ENCODE measurements at regions not wholly inside any gene's neighbourhood (a gene's known extent, or its start where the extent isn't known, plus 50 kb on each side); places are given as distances from the start of the nearest gene placed in this dataset.
"Not testable (repeated sequence)": the region's sequence is repeated elsewhere in the genome, so short reads cannot be mapped to it uniquely, and the experiment has no call there.

GRCh38 chr1:65552484-65552883, 132.0 kb downstream of the LEPR start:
- not testable (repeated sequence) for H3K27me3 ChIP-seq (ENCODE audit: control insufficient read depth in 1 of 2, insufficient read depth in 2 of 2, low read length in 2 of 2); H3K9me3 ChIP-seq (ENCODE audit: control insufficient read depth in 2 of 2, low read length in 2 of 2); H3K4me3 ChIP-seq (ENCODE audit: low read length in 2 of 2); H3K36me3 ChIP-seq (ENCODE audit: control insufficient read depth in 2 of 2, insufficient read depth in 2 of 2, low read length in 2 of 2); H3K27ac ChIP-seq (ENCODE audit: low read length); H3K9ac ChIP-seq (ENCODE audit: low read length in 2 of 2); H3K4me1 ChIP-seq (ENCODE audit: control insufficient read depth, insufficient read depth, low read length)

GRCh38 chr1:65554086-65554764, 133.8 kb downstream of the LEPR start:
- not testable (repeated sequence) for H3K27me3 ChIP-seq (ENCODE audit: control insufficient read depth in 1 of 2, insufficient read depth in 2 of 2, low read length in 2 of 2); H3K4me1 ChIP-seq (ENCODE audit: control insufficient read depth, insufficient read depth, low read length); H3K27ac ChIP-seq (ENCODE audit: low read length); H3K9ac ChIP-seq (ENCODE audit: low read length in 2 of 2); H3K4me3 ChIP-seq (ENCODE audit: low read length in 2 of 2); H3K36me3 ChIP-seq (ENCODE audit: control insufficient read depth in 2 of 2, insufficient read depth in 2 of 2, low read length in 2 of 2); H3K9me3 ChIP-seq (ENCODE audit: control insufficient read depth in 2 of 2, low read length in 2 of 2)

- Histone ChIP-seq H3K9ac (ENCODE audit: low read length in 2 of 2) (no peak overlapping the region), H3K4me3 (ENCODE audit: low read length in 2 of 2) (no peak overlapping the region), H3K27ac (ENCODE audit: low read length) (no peak overlapping the region), H3K4me1 (ENCODE audit: control insufficient read depth, insufficient read depth, low read length) (no peaks in the 10 kb centered on the region), H3K9me3 (ENCODE audit: control insufficient read depth in 2 of 2, low read length in 2 of 2) (peaks cover 0 to 5% of the 10 kb centered on the region in 2 donors), H3K27me3 (ENCODE audit: control insufficient read depth in 1 of 2, insufficient read depth in 2 of 2, low read length in 2 of 2) (no peaks in the 10 kb centered on the region), H3K36me3 (ENCODE audit: control insufficient read depth in 2 of 2, insufficient read depth in 2 of 2, low read length in 2 of 2) (no peaks in the 10 kb centered on the region)
Measured at GRCh38 chr1:65554829-65555228, 134.4 kb downstream of the LEPR start.

GRCh38 chr1:65558215-65558614, 137.7 kb downstream of the LEPR start:
- Histone ChIP-seq H3K27me3 (ENCODE audit: control insufficient read depth in 1 of 2, insufficient read depth in 2 of 2, low read length in 2 of 2) (no peaks in the 10 kb centered on the region), H3K4me1 (ENCODE audit: control insufficient read depth, insufficient read depth, low read length) (no peaks in the 10 kb centered on the region), H3K4me3 (ENCODE audit: low read length in 2 of 2) (no peak overlapping the region), H3K36me3 (ENCODE audit: control insufficient read depth in 2 of 2, insufficient read depth in 2 of 2, low read length in 2 of 2) (no peaks in the 10 kb centered on the region), H3K27ac (ENCODE audit: low read length) (no peak overlapping the region), H3K9me3 (ENCODE audit: control insufficient read depth in 2 of 2, low read length in 2 of 2) (peaks cover 0 to 5% of the 10 kb centered on the region in 2 donors), H3K9ac (ENCODE audit: low read length in 2 of 2) (no peak overlapping the region)

- H3K27ac ChIP-seq (ENCODE audit: low read length) = no peak overlapping the region
- H3K27me3 ChIP-seq (ENCODE audit: control insufficient read depth in 1 of 2, insufficient read depth in 2 of 2, low read length in 2 of 2) = no peaks in the 10 kb centered on the region
- no peak overlapping the region for H3K9ac ChIP-seq (ENCODE audit: low read length in 2 of 2)
- H3K36me3 ChIP-seq (ENCODE audit: control insufficient read depth in 2 of 2, insufficient read depth in 2 of 2, low read length in 2 of 2) = no peaks in the 10 kb centered on the region
- no peaks in the 10 kb centered on the region for H3K9me3 ChIP-seq (ENCODE audit: control insufficient read depth in 2 of 2, low read length in 2 of 2)
- H3K4me3 ChIP-seq (ENCODE audit: low read length in 2 of 2) = no peak overlapping the region
- H3K4me1 ChIP-seq (ENCODE audit: control insufficient read depth, insufficient read depth, low read length) = no peaks in the 10 kb centered on the region
Measured at GRCh38 chr1:65564493-65564892, 144.0 kb downstream of the LEPR start.

- Histone ChIP-seq H3K9ac (ENCODE audit: low read length in 2 of 2) (no peak overlapping the region), H3K4me1 (ENCODE audit: control insufficient read depth, insufficient read depth, low read length) (no peaks in the 10 kb centered on the region), H3K9me3 (ENCODE audit: control insufficient read depth in 2 of 2, low read length in 2 of 2) (no peaks in the 10 kb centered on the region), H3K36me3 (ENCODE audit: control insufficient read depth in 2 of 2, insufficient read depth in 2 of 2, low read length in 2 of 2) (no peaks in the 10 kb centered on the region), H3K4me3 (ENCODE audit: low read length in 2 of 2) (no peak overlapping the region), H3K27me3 (ENCODE audit: control insufficient read depth in 1 of 2, insufficient read depth in 2 of 2, low read length in 2 of 2) (no peaks in the 10 kb centered on the region), H3K27ac (ENCODE audit: low read length) (no peak overlapping the region)
Measured at GRCh38 chr1:65568285-65568684, 147.8 kb downstream of the LEPR start.

GRCh38 chr1:65572701-65573421, 152.4 kb downstream of the LEPR start:
- Histone ChIP-seq H3K4me3 (ENCODE audit: low read length in 2 of 2) (no peak overlapping the region), H3K27me3 (ENCODE audit: control insufficient read depth in 1 of 2, insufficient read depth in 2 of 2, low read length in 2 of 2) (no peaks in the 10 kb centered on the region), H3K9ac (ENCODE audit: low read length in 2 of 2) (no peak overlapping the region), H3K4me1 (ENCODE audit: control insufficient read depth, insufficient read depth, low read length) (no peaks in the 10 kb centered on the region), H3K9me3 (ENCODE audit: control insufficient read depth in 2 of 2, low read length in 2 of 2) (no peaks in the 10 kb centered on the region), H3K36me3 (ENCODE audit: control insufficient read depth in 2 of 2, insufficient read depth in 2 of 2, low read length in 2 of 2) (no peaks in the 10 kb centered on the region), H3K27ac (ENCODE audit: low read length) (no peak overlapping the region)

GRCh38 chr1:65577278-65577677, 156.8 kb downstream of the LEPR start:
- Histone ChIP-seq H3K4me3 (ENCODE audit: low read length in 2 of 2) (no peak overlapping the region), H3K27ac (ENCODE audit: low read length) (no peak overlapping the region)

GRCh38 chr1:65577982-65578381, 157.5 kb downstream of the LEPR start:
- not testable (repeated sequence) for H3K4me1 ChIP-seq (ENCODE audit: control insufficient read depth, insufficient read depth, low read length); H3K4me3 ChIP-seq (ENCODE audit: low read length in 2 of 2); H3K9ac ChIP-seq (ENCODE audit: low read length in 2 of 2); H3K36me3 ChIP-seq (ENCODE audit: control insufficient read depth in 2 of 2, insufficient read depth in 2 of 2, low read length in 2 of 2); H3K9me3 ChIP-seq (ENCODE audit: control insufficient read depth in 2 of 2, low read length in 2 of 2); H3K27me3 ChIP-seq (ENCODE audit: control insufficient read depth in 1 of 2, insufficient read depth in 2 of 2, low read length in 2 of 2); H3K27ac ChIP-seq (ENCODE audit: low read length)

More at GRCh38 chr1:65577278-65577677, 156.8 kb downstream of the LEPR start:
- Histone ChIP-seq H3K9me3 (ENCODE audit: control insufficient read depth in 2 of 2, low read length in 2 of 2) (no peaks in the 10 kb centered on the region), H3K36me3 (ENCODE audit: control insufficient read depth in 2 of 2, insufficient read depth in 2 of 2, low read length in 2 of 2) (no peaks in the 10 kb centered on the region), H3K4me1 (ENCODE audit: control insufficient read depth, insufficient read depth, low read length) (no peaks in the 10 kb centered on the region), H3K9ac (ENCODE audit: low read length in 2 of 2) (no peak overlapping the region), H3K27me3 (ENCODE audit: control insufficient read depth in 1 of 2, insufficient read depth in 2 of 2, low read length in 2 of 2) (no peaks in the 10 kb centered on the region)

GRCh38 chr1:65581119-65581518, 160.7 kb downstream of the LEPR start:
- Histone ChIP-seq H3K27ac (ENCODE audit: low read length) (no peak overlapping the region), H3K27me3 (ENCODE audit: control insufficient read depth in 1 of 2, insufficient read depth in 2 of 2, low read length in 2 of 2) (no peaks in the 10 kb centered on the region), H3K36me3 (ENCODE audit: control insufficient read depth in 2 of 2, insufficient read depth in 2 of 2, low read length in 2 of 2) (no peaks in the 10 kb centered on the region), H3K4me1 (ENCODE audit: control insufficient read depth, insufficient read depth, low read length) (no peaks in the 10 kb centered on the region), H3K9ac (ENCODE audit: low read length in 2 of 2) (no peak overlapping the region), H3K4me3 (ENCODE audit: low read length in 2 of 2) (no peak overlapping the region), H3K9me3 (ENCODE audit: control insufficient read depth in 2 of 2, low read length in 2 of 2) (no peaks in the 10 kb centered on the region)

GRCh38 chr1:65584399-65584798, 163.9 kb downstream of the LEPR start:
- no peak overlapping the region for H3K9ac ChIP-seq (ENCODE audit: low read length in 2 of 2)
- H3K27ac ChIP-seq (ENCODE audit: low read length) = no peak overlapping the region
- H3K4me3 ChIP-seq (ENCODE audit: low read length in 2 of 2) = no peak overlapping the region
- H3K36me3 ChIP-seq (ENCODE audit: control insufficient read depth in 2 of 2, insufficient read depth in 2 of 2, low read length in 2 of 2) = no peaks in the 10 kb centered on the region
- no peaks in the 10 kb centered on the region for H3K4me1 ChIP-seq (ENCODE audit: control insufficient read depth, insufficient read depth, low read length)
- H3K9me3 ChIP-seq (ENCODE audit: control insufficient read depth in 2 of 2, low read length in 2 of 2) = no peaks in the 10 kb centered on the region
- no peaks in the 10 kb centered on the region for H3K27me3 ChIP-seq (ENCODE audit: control insufficient read depth in 1 of 2, insufficient read depth in 2 of 2, low read length in 2 of 2)
